ENCODE measurements at regions not wholly inside any gene's neighbourhood (a gene's known extent, or its start where the extent isn't known, plus 50 kb on each side); places are given as distances from the start of the nearest gene placed in this dataset.

DNA sequence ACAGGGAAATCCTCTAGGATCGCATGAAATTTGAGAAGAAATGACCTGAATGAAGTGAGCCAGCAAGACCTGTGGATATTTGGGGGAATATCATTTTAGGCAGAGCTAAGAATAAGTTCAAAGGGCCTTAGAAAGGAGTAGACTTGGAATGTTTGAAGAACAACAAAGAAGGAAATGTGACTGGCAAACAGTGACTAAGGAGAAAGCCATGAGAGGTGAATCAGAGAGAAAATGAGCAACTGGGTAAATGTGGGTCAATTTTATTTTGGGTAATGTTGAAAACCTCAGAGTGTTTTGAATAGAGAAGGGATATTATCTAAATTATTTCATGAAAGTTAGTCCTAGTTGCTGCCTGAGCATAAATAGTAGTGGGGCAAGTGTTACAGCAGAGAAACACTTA, 672.8 kb downstream of the LMO4 start:
- Histone ChIP-seq H3K4me1 (ENCODE audit: control insufficient read depth in 1 of 2, insufficient read depth in 2 of 2, low read length in 2 of 2) (no peaks in the 10 kb centered on the region), H3K4me3 (replicated peaks in 1 of 3; ENCODE audit: low read depth in 2 of 3, low read length in 3 of 3) (no peak overlapping the region), H3K36me3 (replicated peaks in 1 of 2; ENCODE audit: control insufficient read depth in 1 of 2, insufficient read depth in 2 of 2, low read length in 2 of 2) (no peaks in the 10 kb centered on the region), H3K4me2 (replicated peaks; ENCODE audit: extremely low read depth, low read length, poor library complexity, severe bottlenecking) (no peak overlapping the region), H3K79me2 (ENCODE audit: insufficient read depth, low read length) (no peaks in the 10 kb centered on the region), H4K20me1 (ENCODE audit: insufficient read depth, low read length) (no peaks in the 10 kb centered on the region), H3K27me3 (ENCODE audit: control insufficient read depth in 2 of 2, insufficient read depth in 2 of 2, low read length in 2 of 2) (no peaks in the 10 kb centered on the region), H3K27ac (ENCODE audit: low read depth in 1 of 2, low read length in 2 of 2) (no peak overlapping the region), H3K9me3 (replicated peaks in 1 of 2; ENCODE audit: control insufficient read depth in 1 of 2, insufficient read depth in 1 of 2, low read length in 2 of 2) (no peaks in the 10 kb centered on the region), H2AFZ (ENCODE audit: insufficient read depth, low read depth, low read length, poor library complexity, severe bottlenecking) (no peak overlapping the region), H3K9ac (ENCODE audit: insufficient read depth, low read length, poor library complexity, severe bottlenecking) (no peak overlapping the region)
- H3K4me3 Mint-ChIP-seq = no peak overlapping the region
- peaks cover 0 to 3% (median 2%) of the 10 kb centered on the region in 3 donors for H3K27me3 Mint-ChIP-seq (ENCODE audit: low read depth in 3 of 3)
- no peaks in the 10 kb centered on the region for H3K4me1 Mint-ChIP-seq
- no peaks in the 10 kb centered on the region for H3K36me3 Mint-ChIP-seq
- intact Hi-C loops (cut with micrococcal nuclease) = no loop called here
- no peak for DNase-seq
- H3K9me3 Mint-ChIP-seq = peaks cover 0 to 2% (median 0%) of the 10 kb centered on the region in 7 donors
- TF ChIP-seq, protein P1, sequence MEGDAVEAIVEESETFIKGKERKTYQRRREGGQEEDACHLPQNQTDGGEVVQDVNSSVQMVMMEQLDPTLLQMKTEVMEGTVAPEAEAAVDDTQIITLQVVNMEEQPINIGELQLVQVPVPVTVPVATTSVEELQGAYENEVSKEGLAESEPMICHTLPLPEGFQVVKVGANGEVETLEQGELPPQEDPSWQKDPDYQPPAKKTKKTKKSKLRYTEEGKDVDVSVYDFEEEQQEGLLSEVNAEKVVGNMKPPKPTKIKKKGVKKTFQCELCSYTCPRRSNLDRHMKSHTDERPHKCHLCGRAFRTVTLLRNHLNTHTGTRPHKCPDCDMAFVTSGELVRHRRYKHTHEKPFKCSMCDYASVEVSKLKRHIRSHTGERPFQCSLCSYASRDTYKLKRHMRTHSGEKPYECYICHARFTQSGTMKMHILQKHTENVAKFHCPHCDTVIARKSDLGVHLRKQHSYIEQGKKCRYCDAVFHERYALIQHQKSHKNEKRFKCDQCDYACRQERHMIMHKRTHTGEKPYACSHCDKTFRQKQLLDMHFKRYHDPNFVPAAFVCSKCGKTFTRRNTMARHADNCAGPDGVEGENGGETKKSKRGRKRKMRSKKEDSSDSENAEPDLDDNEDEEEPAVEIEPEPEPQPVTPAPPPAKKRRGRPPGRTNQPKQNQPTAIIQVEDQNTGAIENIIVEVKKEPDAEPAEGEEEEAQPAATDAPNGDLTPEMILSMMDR (IDR thresholded peaks at IDR 0.05) = no peak
- H3K27ac Mint-ChIP-seq = no peak overlapping the region
- 75% methylated on average over 1 of the region's 1 CpG for WGBS (ENCODE audit: insufficient coverage)

DNA sequence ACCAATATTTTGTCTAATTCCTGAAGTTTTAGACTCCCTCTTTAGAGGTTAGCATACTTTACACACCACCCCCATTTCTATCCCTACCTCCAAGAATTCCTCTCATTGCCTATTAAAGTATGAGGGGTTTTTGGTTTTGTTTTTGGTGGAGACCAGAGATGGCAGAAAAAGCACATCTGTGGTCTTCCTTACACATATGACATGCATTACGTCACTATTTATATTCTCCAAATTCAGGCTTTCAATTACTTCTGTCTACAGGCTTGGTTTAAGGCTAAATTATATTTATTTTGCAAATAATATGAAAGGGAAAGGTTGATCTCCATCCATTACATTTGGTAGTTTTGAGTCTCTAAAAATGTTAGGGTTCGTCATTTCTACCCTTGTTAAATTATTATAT, 674.6 kb downstream of the LMO4 start:
- no peaks in the 10 kb centered on the region for H3K9me3 ChIP-seq (replicated peaks in 1 of 2; ENCODE audit: control insufficient read depth in 1 of 2, insufficient read depth in 1 of 2, low read length in 2 of 2)

More for the DNA sequence above, 674.6 kb downstream of the LMO4 start:
- no peaks in the 10 kb centered on the region for H3K36me3 Mint-ChIP-seq
- Histone ChIP-seq H3K4me3 (replicated peaks in 1 of 3; ENCODE audit: low read depth in 2 of 3, low read length in 3 of 3) (no peak overlapping the region), H4K20me1 (ENCODE audit: insufficient read depth, low read length) (no peaks in the 10 kb centered on the region), H3K4me2 (replicated peaks; ENCODE audit: extremely low read depth, low read length, poor library complexity, severe bottlenecking) (no peak overlapping the region), H3K4me1 (ENCODE audit: control insufficient read depth in 1 of 2, insufficient read depth in 2 of 2, low read length in 2 of 2) (no peaks in the 10 kb centered on the region), H3K36me3 (replicated peaks in 1 of 2; ENCODE audit: control insufficient read depth in 1 of 2, insufficient read depth in 2 of 2, low read length in 2 of 2) (no peaks in the 10 kb centered on the region), H2AFZ (ENCODE audit: insufficient read depth, low read depth, low read length, poor library complexity, severe bottlenecking) (no peak overlapping the region), H3K27me3 (ENCODE audit: control insufficient read depth in 2 of 2, insufficient read depth in 2 of 2, low read length in 2 of 2) (no peaks in the 10 kb centered on the region), H3K9ac (ENCODE audit: insufficient read depth, low read length, poor library complexity, severe bottlenecking) (no peak overlapping the region), H3K79me2 (ENCODE audit: insufficient read depth, low read length) (no peaks in the 10 kb centered on the region), H3K27ac (ENCODE audit: low read depth in 1 of 2, low read length in 2 of 2) (no peak overlapping the region)
- intact Hi-C loops (cut with micrococcal nuclease) = no loop called here
- no peak overlapping the region for H3K4me3 Mint-ChIP-seq
- no peak overlapping the region for H3K27ac Mint-ChIP-seq
- WGBS (ENCODE audit: insufficient coverage) = no CpG with 5 or more reads among the region's 2 CpGs
- peaks cover 0 to 3% (median 2%) of the 10 kb centered on the region in 3 donors for H3K27me3 Mint-ChIP-seq (ENCODE audit: low read depth in 3 of 3)
- peaks cover 0 to 2% (median 0%) of the 10 kb centered on the region in 7 donors for H3K9me3 Mint-ChIP-seq
- H3K4me1 Mint-ChIP-seq = no peaks in the 10 kb centered on the region
- no peak for DNase-seq
- TF ChIP-seq, protein P1 (IDR thresholded peaks at IDR 0.05) = no peak

All from CD14-positive monocyte (primary cell).